Breast epithelium (tissue), 4 donors: ENCODE measurements at regions not wholly inside any gene's neighbourhood (a gene's known extent, or its start where the extent isn't known, plus 50 kb on each side); places are given as distances from the start of the nearest gene placed in this dataset.

Experiments
- DNase-seq, 2 donors: peaks; one replicate each; pipeline ENCODE4 v3.0.0-alpha.2; 2019; ENCODE audit warnings: low spot score in 2 of 2
- H3K27ac ChIP-seq, 2 donors: fragments of 200-600 bp; sonication (generic) in 1 of 2; one replicate each; pipeline ENCODE4 v1.5.1; 2016 to 2019; ENCODE audit warnings: mild to moderate bottlenecking in 1 of 2
- H3K27me3 ChIP-seq, 2 donors: fragments of 200-600 bp; sonication (generic) in 1 of 2; one replicate each; pipeline versions ENCODE4 v1.5.1 to v1.6.0; 2017 to 2019; ENCODE audit warnings: control low read depth in 1 of 2, mild to moderate bottlenecking in 1 of 2
- H3K36me3 ChIP-seq: fragments of 200-600 bp; one replicate; pipeline ENCODE4 v1.5.1; 2019
- H3K4me1 ChIP-seq, 2 donors: fragments of 200-600 bp; sonication (generic); one replicate each; pipeline ENCODE4 v1.5.1; 2016 to 2019; ENCODE audit warnings: control low read depth in 1 of 2
- H3K4me3 ChIP-seq, 3 donors: fragments of 200-600 bp; sonication (generic); 1 replicate in 2 of 3; 2 replicates in 1 of 3; pipeline ENCODE4 v1.5.1; 2016 to 2019; ENCODE audit warnings: mild to moderate bottlenecking in 3 of 3, moderate library complexity in 2 of 3
- H3K9me3 ChIP-seq, 2 donors: fragments of 200-600 bp; sonication (generic) in 1 of 2; one replicate each; pipeline ENCODE4 v1.5.1; 2016 to 2019; ENCODE audit warnings: control low read depth in 1 of 2
- CTCF ChIP-seq, 3 donors: fragments of 450-650 bp; IDR thresholded peaks; one replicate each; pipeline ENCODE4 v1.5.1; 2016 to 2017; ENCODE audit warnings: antibody characterized with exemption in 3 of 3, mild to moderate bottlenecking in 3 of 3, moderate library complexity in 3 of 3
- POLR2A ChIP-seq: fragments of 450-650 bp; IDR thresholded peaks from one replicate; pipeline ENCODE4 v1.6.1; 2016; ENCODE audit warnings: antibody characterized with exemption, mild to moderate bottlenecking, moderate library complexity
- POLR2AphosphoS5 ChIP-seq, 3 donors: sonication (generic); formaldehyde crosslinking; IDR thresholded peaks; one replicate each; pipeline ENCODE4 v1.6.1; 2017; ENCODE audit warnings: antibody characterized with exemption in 3 of 3
- intact Hi-C: fragments of 100-400 bp; cut with DNase I; formaldehyde crosslinking; loops from one replicate; pipeline ENCODE4 v1.15.1; 2023; ENCODE audit warnings: low total_unique reads

GRCh38 chr14:95025218-95025617 lies 132.1 kb downstream of the DICER1 start:
- TF ChIP-seq POLR2AphosphoS5 (IDR thresholded peaks at IDR 0.05) (no peak), POLR2A (no peak), CTCF (IDR thresholded peaks at IDR 0.05) (no peak)
- H3K36me3 ChIP-seq: no peaks in the 10 kb centered on the region
- no peak for DNase-seq
- intact Hi-C loops: no loop called here
- H3K4me1 ChIP-seq: no peaks in the 10 kb centered on the region
- no peak overlapping the region for H3K27ac ChIP-seq
- peaks cover 0 to 7% of the 10 kb centered on the region in 2 donors for H3K9me3 ChIP-seq
- no peaks in the 10 kb centered on the region for H3K27me3 ChIP-seq
- H3K4me3 ChIP-seq: no peak overlapping the region

- Histone ChIP-seq H3K27ac (no peak overlapping the region), H3K9me3 (peaks cover 0 to 7% of the 10 kb centered on the region in 2 donors), H3K4me3 (no peak overlapping the region), H3K27me3 (no peaks in the 10 kb centered on the region), H3K36me3 (no peaks in the 10 kb centered on the region), H3K4me1 (no peaks in the 10 kb centered on the region)
- no peak for DNase-seq
- TF ChIP-seq POLR2A: no peak
- TF ChIP-seq POLR2AphosphoS5 (IDR thresholded peaks at IDR 0.05): no peak
- no peak for TF ChIP-seq CTCF (IDR thresholded peaks at IDR 0.05)
- intact Hi-C loops: no loop called here
These were observed 132.9 kb downstream of the DICER1 start for GRCh38 chr14:95024380-95024779.

GRCh38 chr14:95023886-95024285 lies 133.4 kb downstream of the DICER1 start:
- intact Hi-C loops: no loop called here
- H3K27me3 ChIP-seq: no peaks in the 10 kb centered on the region

GRCh38 chr14:95023115-95023514 lies 134.2 kb downstream of the DICER1 start:
- Histone ChIP-seq H3K36me3 (no peaks in the 10 kb centered on the region), H3K4me3 (no peak overlapping the region), H3K27ac (no peak overlapping the region), H3K9me3 (peaks cover 0 to 7% of the 10 kb centered on the region in 2 donors), H3K27me3 (no peaks in the 10 kb centered on the region), H3K4me1 (no peaks in the 10 kb centered on the region)
- intact Hi-C loops: no loop called here
- no peak for DNase-seq
- no peak for TF ChIP-seq CTCF (IDR thresholded peaks at IDR 0.05)
- no peak for TF ChIP-seq POLR2AphosphoS5 (IDR thresholded peaks at IDR 0.05)
- TF ChIP-seq POLR2A: no peak

More at GRCh38 chr14:95023886-95024285, 133.4 kb downstream of the DICER1 start:
- no peak overlapping the region for H3K4me3 ChIP-seq
- no peak overlapping the region for H3K27ac ChIP-seq
- H3K9me3 ChIP-seq: peaks cover 0 to 7% of the 10 kb centered on the region in 2 donors
- TF ChIP-seq CTCF (IDR thresholded peaks at IDR 0.05) (no peak), POLR2AphosphoS5 (IDR thresholded peaks at IDR 0.05) (no peak), POLR2A (no peak)
- H3K36me3 ChIP-seq: no peaks in the 10 kb centered on the region
- no peak for DNase-seq
- no peaks in the 10 kb centered on the region for H3K4me1 ChIP-seq

- no peaks in the 10 kb centered on the region for H3K36me3 ChIP-seq
- H3K27ac ChIP-seq: no peak overlapping the region
- intact Hi-C loops: no loop called here
- H3K27me3 ChIP-seq: no peaks in the 10 kb centered on the region
- no peaks in the 10 kb centered on the region for H3K4me1 ChIP-seq
- DNase-seq: no peak
- TF ChIP-seq CTCF (IDR thresholded peaks at IDR 0.05) (no peak), POLR2AphosphoS5 (IDR thresholded peaks at IDR 0.05) (no peak), POLR2A (no peak)
- H3K4me3 ChIP-seq: no peak overlapping the region
- H3K9me3 ChIP-seq: peaks cover 0 to 7% of the 10 kb centered on the region in 2 donors
These were observed 135.7 kb downstream of the DICER1 start for GRCh38 chr14:95021588-95021987.
